ENCODE measurements at regions not wholly inside any gene's neighbourhood (a gene's known extent, or its start where the extent isn't known, plus 50 kb on each side); places are given as distances from the start of the nearest gene placed in this dataset.

DNA sequence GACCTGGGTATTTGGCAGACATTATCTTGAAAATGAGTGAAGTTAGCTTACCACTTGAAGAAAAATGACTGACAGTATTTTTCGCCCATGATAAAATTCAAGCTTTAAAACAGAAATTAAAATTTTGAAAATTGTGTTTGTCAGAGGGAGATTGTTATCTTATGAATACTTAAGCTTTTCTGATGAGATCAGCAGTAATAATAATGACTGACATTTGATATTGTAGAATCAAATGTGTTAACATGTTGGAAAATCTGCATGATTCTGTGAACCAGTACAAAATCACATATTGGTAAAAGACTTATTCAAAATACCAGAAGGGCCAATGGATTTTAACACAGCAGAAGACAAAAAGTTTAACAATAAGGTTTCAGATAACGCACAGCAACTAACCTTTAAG, 94.0 kb downstream of the MSX2 start:
- TF ChIP-seq CTCF (IDR thresholded peaks at IDR 0.05) (no peak), POLR2A (IDR thresholded peaks at IDR 0.05) (no peak)

Data from Peyer's patch (tissue), 4 donors.